GM13977 (cell line): ENCODE measurements at regions not wholly inside any gene's neighbourhood (a gene's known extent, or its start where the extent isn't known, plus 50 kb on each side); places are given as distances from the start of the nearest gene placed in this dataset.

ENCODE experiments used
- DNase-seq: peaks from one replicate; pipeline ENCODE4 v3.0.0; 2012; ENCODE audit warnings: low spot score
- CTCF ChIP-seq: IDR thresholded peaks from 2 replicates; pipeline ENCODE4 v1.5.1; 2012; ENCODE audit warnings: mild to moderate bottlenecking, control low read depth; ENCODE audit not compliant: insufficient read depth; ENCODE audit errors: extremely low read depth, missing control alignments
- in situ Hi-C: fragments of 300-500 bp; cut with MboI; formaldehyde crosslinking; loops from one replicate; pipeline ENCODE4 v1.12.0; 2022; ENCODE audit warnings: low sequenced_read_pairs, low pct_unique_long_range_greater_than_20kb, mixed read lengths, inconsistent platforms; ENCODE audit not compliant: unreplicated experiment

GRCh38 chr7:35468606-35469005, 214.7 kb upstream of the TBX20 start:
- DNase-seq: no peak
- TF ChIP-seq CTCF: no peak
- in situ Hi-C loops: no loop called here

- in situ Hi-C loops: no loop called here
- no peak for DNase-seq
- no peak for TF ChIP-seq CTCF
Observed at GRCh38 chr7:35467456-35467978, 213.6 kb upstream of the TBX20 start.

GRCh38 chr7:35465791-35466336, 212.0 kb upstream of the TBX20 start:
- in situ Hi-C loops: no loop called here
- no peak for DNase-seq

GRCh38 chr7:35463751-35464150, 209.9 kb upstream of the TBX20 start:
- in situ Hi-C loops: no loop called here
- no peak for TF ChIP-seq CTCF
- no peak for DNase-seq

More at GRCh38 chr7:35465791-35466336, 212.0 kb upstream of the TBX20 start:
- no peak for TF ChIP-seq CTCF

GRCh38 chr7:35463176-35463700, 209.3 kb upstream of the TBX20 start:
- DNase-seq: no peak
- no peak for TF ChIP-seq CTCF
- in situ Hi-C loops: no loop called here

- DNase-seq: no peak
- in situ Hi-C loops: no loop called here
- no peak for TF ChIP-seq CTCF
Observed at GRCh38 chr7:35454575-35455385, 200.9 kb upstream of the TBX20 start.
